NCI-H526 (cell line): ENCODE measurements at regions not wholly inside any gene's neighbourhood (a gene's known extent, or its start where the extent isn't known, plus 50 kb on each side); places are given as distances from the start of the nearest gene placed in this dataset.
"Not testable (repeated sequence)": the region's sequence is repeated elsewhere in the genome, so short reads cannot be mapped to it uniquely, and the experiment has no call there.

Source experiments
- DNase-seq, 2 experiments: peaks; one replicate each; lab custom pipeline; 2025; lab: John Stamatoyannopoulos, UW

- DNase-seq, result no peak
These were observed 97.2 kb downstream of the KDR start for GRCh38 chr4:55028196-55028595.

GRCh38 chr4:55027596-55027995, 97.8 kb downstream of the KDR start:
- no peak for DNase-seq

GRCh38 chr4:55025456-55025855, 99.9 kb downstream of the KDR start:
- DNase-seq, result not testable (repeated sequence)

GRCh38 chr4:55023030-55023429, 102.4 kb downstream of the KDR start:
- no peak for DNase-seq

GRCh38 chr4:55021214-55021613, 104.2 kb downstream of the KDR start:
- no peak for DNase-seq

- no peak for DNase-seq
These were observed 105.3 kb downstream of the KDR start for GRCh38 chr4:55020131-55020530.

GRCh38 chr4:55018978-55019377, 106.4 kb downstream of the KDR start:
- no peak for DNase-seq

GRCh38 chr4:55018521-55018920, 106.9 kb downstream of the KDR start:
- DNase-seq, result no peak

- no peak for DNase-seq
These were observed 108.0 kb downstream of the KDR start for GRCh38 chr4:55017406-55017805.

GRCh38 chr4:55016131-55016530, 109.3 kb downstream of the KDR start:
- no peak for DNase-seq

- no peak for DNase-seq
These were observed 110.5 kb downstream of the KDR start for GRCh38 chr4:55014876-55015275.

GRCh38 chr4:55013431-55013955, 111.9 kb downstream of the KDR start:
- DNase-seq, result no peak

GRCh38 chr4:55012363-55013230, 112.8 kb downstream of the KDR start:
- DNase-seq, result no peak

- DNase-seq, result no peak
These were observed 113.6 kb downstream of the KDR start for GRCh38 chr4:55011761-55012160.

- no peak for DNase-seq
These were observed 114.8 kb downstream of the KDR start for GRCh38 chr4:55010550-55010949.

- no peak for DNase-seq
These were observed 117.0 kb downstream of the KDR start for GRCh38 chr4:55008166-55009056.

GRCh38 chr4:55005910-55006309, 119.5 kb downstream of the KDR start:
- DNase-seq, result no peak

- no peak for DNase-seq
These were observed 120.6 kb downstream of the KDR start for GRCh38 chr4:55004831-55005230.

- DNase-seq, result no peak
These were observed 123.0 kb downstream of the KDR start for GRCh38 chr4:55002431-55002830.

- DNase-seq, result no peak
These were observed 123.9 kb downstream of the KDR start for GRCh38 chr4:55001538-55001937.

- DNase-seq, result no peak
These were observed 126.4 kb downstream of the KDR start for GRCh38 chr4:54999003-54999402.

GRCh38 chr4:54993473-54994026, 131.8 kb downstream of the KDR start:
- DNase-seq, result not testable (repeated sequence)
